WERI-Rb-1 (cell line): ENCODE measurements at regions not wholly inside any gene's neighbourhood (a gene's known extent, or its start where the extent isn't known, plus 50 kb on each side); places are given as distances from the start of the nearest gene placed in this dataset.
A peak's percentile ranks its signal among the peaks of the same experiment; 100 is the strongest.

Experiments
- DNase-seq: peaks from one replicate; pipeline ENCODE4 v3.0.0-alpha.2; 2020
- H3K27ac ChIP-seq: fragments of 250-450 bp; sonication (Bioruptor Pico); 2 replicates; pipeline ENCODE4 v1.5.1; 2020; ENCODE audit warnings: mild to moderate bottlenecking, moderate library complexity
- H3K27me3 ChIP-seq: fragments of 250-450 bp; sonication (Bioruptor Pico); 2 replicates; pipeline ENCODE4 v1.5.1; 2021; ENCODE audit warnings: mild to moderate bottlenecking, low read depth, moderate library complexity; ENCODE audit not compliant: insufficient read depth, severe bottlenecking
- H3K36me3 ChIP-seq: fragments of 250-450 bp; sonication (Bioruptor Pico); 2 replicates; pipeline ENCODE4 v1.5.1; 2020; ENCODE audit warnings: mild to moderate bottlenecking, moderate library complexity
- H3K4me3 ChIP-seq: 2 replicates; pipeline ENCODE4 v1.5.1; 2011; ENCODE audit warnings: low read depth, mild to moderate bottlenecking, control low read depth, low read length
- H3K9me3 ChIP-seq: fragments of 250-450 bp; sonication (Bioruptor Pico); 2 replicates; pipeline ENCODE4 v1.5.1; 2021; ENCODE audit warnings: mild to moderate bottlenecking, moderate library complexity; ENCODE audit not compliant: severe bottlenecking
- CTCF ChIP-seq: IDR thresholded peaks from 2 replicates; pipeline ENCODE4 v1.5.1; 2011; ENCODE audit warnings: low read depth, mild to moderate bottlenecking, control low read depth, inconsistent platforms, low read length

GRCh38 chr7:41892356-41893100 is 189.6 kb upstream of the INHBA start:
- Histone ChIP-seq H3K9me3 (no peaks in the 10 kb centered on the region), H3K27ac (no peak overlapping the region), H3K4me3 (no peak overlapping the region), H3K36me3 (no peaks in the 10 kb centered on the region), H3K27me3 (peaks cover 58% of the 10 kb centered on the region)
- peak; percentile 23; the same call in 1 of the 2 replicates for TF ChIP-seq CTCF
- DNase-seq: peak; percentile 11

GRCh38 chr7:41891950-41892349 is 189.1 kb upstream of the INHBA start:
- Histone ChIP-seq H3K27ac (no peak overlapping the region), H3K36me3 (no peaks in the 10 kb centered on the region), H3K9me3 (no peaks in the 10 kb centered on the region), H3K27me3 (peaks cover 60% of the 10 kb centered on the region), H3K4me3 (no peak overlapping the region)
- DNase-seq: no peak
- TF ChIP-seq CTCF: no peak

GRCh38 chr7:41890631-41891274 is 187.9 kb upstream of the INHBA start:
- DNase-seq: no peak
- Histone ChIP-seq H3K27ac (no peak overlapping the region), H3K9me3 (no peaks in the 10 kb centered on the region), H3K27me3 (peaks cover 62% of the 10 kb centered on the region), H3K4me3 (no peak overlapping the region), H3K36me3 (no peaks in the 10 kb centered on the region)
- no peak for TF ChIP-seq CTCF

GRCh38 chr7:41889472-41889871 is 186.6 kb upstream of the INHBA start:
- Histone ChIP-seq H3K4me3 (no peak overlapping the region), H3K9me3 (no peaks in the 10 kb centered on the region), H3K36me3 (no peaks in the 10 kb centered on the region), H3K27ac (no peak overlapping the region), H3K27me3 (peaks cover 67% of the 10 kb centered on the region)
- no peak for TF ChIP-seq CTCF
- DNase-seq: no peak

- DNase-seq: no peak
- peaks cover 66% of the 10 kb centered on the region for H3K27me3 ChIP-seq
- H3K27ac ChIP-seq: no peak overlapping the region
- no peak overlapping the region for H3K4me3 ChIP-seq
- H3K9me3 ChIP-seq: no peaks in the 10 kb centered on the region
- TF ChIP-seq CTCF: no peak
- no peaks in the 10 kb centered on the region for H3K36me3 ChIP-seq
Observed at GRCh38 chr7:41889040-41889439, 186.2 kb upstream of the INHBA start.
